ENCODE measurements at regions not wholly inside any gene's neighbourhood (a gene's known extent, or its start where the extent isn't known, plus 50 kb on each side); places are given as distances from the start of the nearest gene placed in this dataset.

DNA sequence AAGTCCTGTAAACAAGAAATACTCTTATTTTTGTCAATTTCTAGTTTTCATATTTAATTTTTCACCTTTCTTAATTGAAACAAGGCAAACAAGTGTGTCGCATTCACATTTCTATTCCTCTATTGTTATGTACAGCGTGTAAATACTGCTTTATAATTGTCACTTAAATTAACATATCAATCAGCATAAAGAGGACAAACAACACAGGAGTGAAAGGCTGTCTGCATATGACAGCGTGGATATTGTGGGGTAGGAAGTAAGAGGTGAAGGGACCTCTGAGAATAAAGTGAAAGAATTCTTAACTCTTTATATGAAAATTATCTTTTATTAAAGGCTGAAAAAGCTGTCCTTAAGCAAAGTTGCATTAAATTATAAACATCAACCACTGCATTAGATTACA is 797.9 kb upstream of the COBL start:
- no peak for DNase-seq

DNA sequence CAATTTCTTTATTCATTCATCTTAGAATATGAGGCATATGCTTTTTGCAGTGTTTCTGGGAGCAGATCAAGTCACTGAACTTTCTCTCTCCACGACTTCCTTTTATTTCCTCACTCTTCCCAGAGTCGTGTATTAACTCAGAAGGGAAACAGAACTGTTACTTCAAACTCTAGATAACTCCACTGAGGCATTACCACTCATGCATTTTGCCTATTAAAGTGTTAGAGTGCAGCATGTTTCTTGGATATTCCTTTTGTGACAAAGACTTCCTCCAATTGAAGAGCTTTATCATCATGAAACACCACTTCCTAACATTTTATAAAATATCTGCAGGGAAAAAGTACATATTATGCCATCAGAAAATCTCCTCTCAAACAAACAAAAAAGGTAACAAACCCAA is 797.4 kb upstream of the COBL start:
- no peak for DNase-seq

DNA sequence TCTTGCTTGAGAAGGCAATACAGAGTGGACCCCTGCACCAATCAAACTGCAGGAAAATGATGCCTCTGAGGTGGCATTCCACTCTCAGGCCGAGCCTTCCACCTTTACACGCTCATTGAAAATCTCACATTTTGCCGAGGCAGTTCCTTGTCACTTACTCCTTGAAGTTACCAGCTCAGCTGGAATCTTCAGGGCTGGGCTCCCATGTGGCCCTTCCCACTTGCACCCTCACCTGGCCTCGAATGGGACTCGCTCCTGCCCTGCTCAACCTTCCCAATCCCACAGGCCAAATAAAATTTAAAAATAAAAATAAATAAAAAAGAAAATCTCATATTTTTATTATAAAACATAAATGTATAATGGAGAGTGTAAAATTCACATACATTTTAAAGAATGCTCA is 790.7 kb upstream of the COBL start:
- no peak for DNase-seq

DNA sequence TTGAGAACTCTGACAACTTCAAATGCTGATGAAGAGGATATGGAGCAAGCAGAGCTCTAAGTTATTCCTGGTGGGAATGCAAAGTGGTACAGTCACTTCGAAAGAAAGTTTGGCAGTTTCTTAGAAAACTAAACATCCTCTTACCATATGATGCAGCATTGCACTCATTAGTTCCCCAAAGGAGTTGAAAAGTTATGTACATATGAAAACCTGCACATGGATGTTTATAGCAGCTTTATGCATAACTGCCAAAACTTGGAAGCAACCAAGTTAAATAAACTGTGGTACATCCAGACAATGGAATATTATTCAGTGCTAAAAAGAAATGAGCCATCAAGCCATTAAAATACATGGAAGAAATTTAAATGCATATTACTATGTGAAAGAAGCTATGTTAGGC is 779.3 kb upstream of the COBL start:
- no peak for DNase-seq

DNA sequence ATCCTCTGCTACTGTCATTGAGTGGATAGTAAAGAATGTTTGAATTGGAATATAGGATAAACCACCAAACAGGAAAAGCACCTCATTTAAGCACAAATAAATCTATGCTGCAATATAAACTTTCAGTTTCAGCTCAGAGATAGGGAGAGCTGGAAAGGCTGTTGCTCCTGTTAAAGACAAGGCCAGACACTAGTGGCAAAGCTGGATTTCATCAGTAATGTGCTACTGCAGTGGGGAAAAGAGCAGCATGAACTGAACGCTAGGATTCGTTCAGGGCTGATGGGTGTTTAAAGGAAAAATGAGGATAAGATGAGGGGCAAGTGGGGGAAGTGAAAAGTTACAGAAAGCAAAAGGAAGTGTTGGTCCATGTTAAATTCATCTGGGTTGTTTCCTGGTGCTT is 775.4 kb upstream of the COBL start:
- no peak for DNase-seq

DNA sequence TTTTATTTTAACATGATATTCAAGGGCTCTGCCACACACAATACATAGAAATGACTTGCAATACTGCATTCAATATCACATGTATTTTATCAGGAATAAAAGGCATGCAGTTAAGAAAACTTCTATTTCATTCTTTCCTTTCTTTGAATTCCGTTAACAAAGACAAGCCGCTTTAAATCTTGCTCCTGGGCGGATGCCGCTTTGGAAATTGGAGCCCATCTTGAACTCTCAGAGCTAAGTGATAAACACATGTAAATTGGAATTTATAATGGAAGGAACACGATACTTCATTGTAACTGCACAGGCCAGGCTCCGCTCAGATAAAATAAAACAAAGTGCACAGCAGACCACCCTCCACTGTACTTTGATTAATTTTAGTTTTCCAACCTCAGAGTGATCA is 774.5 kb upstream of the COBL start:
- no peak for DNase-seq

DNA sequence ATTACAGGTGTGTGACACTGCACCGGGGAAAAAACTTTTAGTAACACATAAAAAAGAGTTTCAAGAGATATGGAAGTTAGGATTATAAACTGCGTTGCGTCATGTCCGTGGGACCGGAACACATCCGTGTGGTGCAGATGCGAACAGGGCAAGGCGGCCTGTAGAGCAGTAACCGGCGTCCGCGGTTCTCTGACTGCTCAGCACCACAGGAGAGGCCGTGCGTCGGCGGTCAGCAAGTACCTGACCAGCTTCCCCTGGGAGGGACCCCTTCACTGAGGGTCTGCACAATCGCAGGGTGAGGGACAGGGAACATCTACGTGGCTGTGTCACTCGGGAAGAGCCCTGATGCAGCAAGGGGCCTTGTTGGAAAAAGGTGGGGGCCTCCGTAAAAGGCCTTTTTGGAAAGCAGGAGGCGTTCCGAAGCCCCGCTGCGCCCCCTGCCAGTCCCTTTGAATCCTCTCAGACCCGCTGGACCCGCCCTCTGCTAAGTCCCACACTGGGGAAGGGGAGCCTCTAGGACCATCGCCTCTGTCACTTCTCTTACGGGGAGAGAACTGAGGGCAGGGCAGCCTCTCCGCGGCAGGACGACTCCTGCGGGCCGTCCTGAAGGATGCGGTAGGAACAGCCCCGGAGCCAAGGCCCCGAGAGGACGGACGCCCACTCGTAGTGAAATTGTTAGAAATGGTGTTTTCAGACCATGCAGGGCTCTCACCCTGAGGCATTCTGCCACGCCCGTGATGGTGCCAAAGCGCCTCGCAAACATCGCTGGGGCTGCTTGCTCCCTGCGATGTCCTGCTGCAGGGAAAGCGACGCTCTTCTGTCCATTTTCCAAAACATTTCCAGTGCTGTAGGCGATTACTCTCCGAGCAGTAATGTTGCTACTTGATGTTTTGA is 771.6 kb upstream of the COBL start:
- no peak for DNase-seq

DNA sequence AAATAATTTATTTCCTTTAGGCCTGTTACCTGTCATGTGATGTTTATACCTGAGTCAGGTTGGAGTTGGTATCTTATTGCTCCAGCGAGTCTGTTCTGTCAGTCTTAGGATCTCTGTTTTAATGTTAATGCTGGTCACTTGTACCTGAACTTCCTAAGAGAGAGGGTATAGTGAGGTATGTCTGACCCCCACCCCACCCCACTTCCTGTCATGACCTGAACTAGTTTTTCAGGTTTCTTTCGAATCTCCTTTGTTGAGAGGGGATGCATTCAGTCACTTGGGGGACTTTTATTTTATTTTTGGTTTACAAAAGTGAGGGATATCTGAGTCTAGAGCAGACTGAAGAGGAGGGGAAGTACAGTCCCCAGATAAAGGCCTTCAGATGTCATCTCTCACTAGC is 769.0 kb upstream of the COBL start:
- DNase-seq, result no peak

DNA sequence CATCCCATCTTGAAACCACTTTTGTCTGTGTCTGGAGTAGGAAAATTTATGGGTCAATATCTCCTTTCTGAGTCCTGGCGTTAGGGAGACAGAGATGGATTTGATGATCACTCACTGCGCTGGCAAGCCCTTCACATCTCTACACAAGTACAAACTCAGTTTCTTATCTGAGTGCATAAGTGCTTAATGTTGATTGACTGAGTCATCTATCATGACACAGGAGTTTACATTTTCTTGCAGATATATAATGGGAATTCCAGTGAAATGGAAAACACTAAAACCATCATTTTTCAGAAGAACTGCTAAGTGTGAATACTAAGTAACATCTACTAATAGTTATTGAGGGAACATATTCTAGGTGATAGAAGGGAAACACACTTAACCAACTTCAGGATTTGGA is 763.9 kb upstream of the COBL start:
- no peak for DNase-seq

DNA sequence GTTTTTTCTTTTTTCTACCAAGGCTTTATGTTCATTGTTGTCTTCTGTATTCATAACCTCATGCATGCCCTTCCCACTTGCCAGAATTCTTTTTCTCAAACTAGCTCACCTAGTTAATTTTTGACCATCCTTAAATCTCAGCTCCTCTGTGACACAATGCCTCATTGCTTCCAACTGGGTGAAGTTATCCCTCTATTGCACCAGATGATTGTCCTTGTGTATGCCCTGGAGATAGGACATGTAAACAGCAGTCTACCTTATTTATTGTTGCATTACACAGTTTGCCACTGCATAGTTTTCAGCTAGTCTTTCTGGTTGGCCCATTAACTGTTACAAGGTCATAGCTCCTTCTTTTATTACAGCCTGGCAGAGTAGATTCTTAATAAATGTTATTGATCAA is 763.1 kb upstream of the COBL start:
- DNase-seq, result no peak

DNA sequence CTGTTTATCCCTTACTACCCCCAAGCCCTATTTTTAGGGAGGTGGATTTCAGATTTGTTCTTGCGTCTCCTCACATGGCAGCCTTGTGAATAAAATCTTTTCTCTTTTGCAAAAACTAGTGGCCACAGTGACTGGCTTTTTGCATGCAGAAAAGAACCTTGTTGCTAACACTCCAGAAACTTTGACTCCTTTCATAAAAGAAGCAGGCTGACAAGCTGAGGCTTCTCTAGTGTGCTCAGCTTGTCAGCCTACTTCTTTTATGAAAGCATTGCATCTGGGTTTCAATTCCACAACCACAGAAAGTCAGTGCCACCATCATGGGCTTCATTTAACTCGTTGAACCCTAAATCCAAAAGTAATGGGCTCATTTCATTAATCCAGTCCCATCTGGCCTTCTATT is 761.0 kb upstream of the COBL start:
- no peak for DNase-seq

DNA sequence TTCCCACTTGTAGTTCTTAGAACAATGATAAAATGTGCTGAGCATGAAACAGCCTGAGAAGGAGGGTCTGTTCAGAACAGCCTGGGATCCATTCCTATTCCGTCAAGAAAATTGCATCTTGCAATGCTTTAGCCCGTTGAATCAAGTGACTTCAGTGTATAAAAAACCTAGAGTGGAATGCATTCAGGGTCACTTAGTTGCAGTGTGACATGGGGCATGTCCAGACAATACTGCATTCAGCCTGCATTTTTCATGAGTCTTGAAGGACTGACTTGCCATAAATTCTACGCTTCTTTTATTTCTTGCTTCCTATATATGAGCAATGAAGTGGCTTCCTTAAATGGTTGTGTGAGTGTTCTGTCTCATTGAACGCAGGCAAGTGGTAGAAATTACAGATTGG is 758.3 kb upstream of the COBL start:
- no peak for DNase-seq

DNA sequence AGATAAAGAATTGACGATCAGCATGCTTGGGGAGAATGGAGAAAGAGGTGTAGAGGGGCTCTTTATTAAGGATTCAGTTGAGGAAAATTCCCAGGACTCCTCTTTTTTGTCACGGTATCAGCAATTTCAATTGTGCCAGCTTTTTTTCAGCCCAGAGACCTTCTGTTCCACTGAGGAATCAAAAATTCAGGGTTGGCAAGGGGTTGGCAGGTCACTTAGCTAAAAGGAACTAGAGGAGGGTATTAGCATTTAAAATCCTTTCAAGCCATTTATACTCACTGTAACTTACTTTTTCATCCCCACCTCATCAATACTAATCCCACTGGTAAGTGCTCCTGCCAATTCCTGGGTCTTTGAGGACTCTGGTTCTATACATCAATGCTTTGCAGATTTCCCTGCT is 757.5 kb upstream of the COBL start:
- DNase-seq, result no peak

DNA sequence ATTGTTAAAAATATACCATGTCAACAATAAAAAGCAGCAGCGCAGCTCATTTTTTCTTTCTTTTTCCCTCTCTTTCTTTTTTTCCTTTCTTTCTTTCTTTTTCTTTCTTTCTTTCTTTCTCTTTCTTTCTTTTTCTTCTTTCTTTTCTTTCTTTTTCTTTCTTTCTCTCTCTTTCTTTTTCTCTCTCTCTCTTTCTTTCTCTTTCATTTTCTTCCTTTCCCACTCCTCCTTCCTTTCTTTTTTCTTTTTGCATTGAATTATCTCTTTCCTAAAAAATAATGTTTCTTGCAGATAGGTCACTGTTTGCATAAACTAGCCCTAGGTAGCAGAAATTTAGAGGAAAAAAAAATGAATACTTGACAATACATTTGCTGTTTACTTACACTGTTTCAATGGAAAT is 755.1 kb upstream of the COBL start:
- no peak for DNase-seq

DNA sequence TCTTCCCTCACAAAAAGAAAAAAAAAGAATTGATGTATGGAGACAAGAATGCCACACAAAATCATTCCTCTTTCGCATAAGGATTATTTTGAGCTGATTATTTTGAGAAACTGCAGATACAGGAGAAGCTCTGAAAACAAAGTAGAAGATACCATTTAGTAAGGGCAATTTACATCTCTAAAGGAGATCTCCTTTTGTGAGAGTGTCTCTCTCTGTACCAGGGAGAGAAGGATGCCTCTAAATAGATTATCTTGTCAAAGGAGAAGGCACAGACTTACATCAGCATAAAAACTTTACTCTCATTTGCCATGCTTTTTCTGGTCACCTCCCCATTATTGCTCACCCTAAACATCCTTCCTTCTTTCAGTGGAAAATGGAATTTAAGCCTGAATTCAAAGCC is 747.9 kb upstream of the COBL start:
- no peak for DNase-seq

DNA sequence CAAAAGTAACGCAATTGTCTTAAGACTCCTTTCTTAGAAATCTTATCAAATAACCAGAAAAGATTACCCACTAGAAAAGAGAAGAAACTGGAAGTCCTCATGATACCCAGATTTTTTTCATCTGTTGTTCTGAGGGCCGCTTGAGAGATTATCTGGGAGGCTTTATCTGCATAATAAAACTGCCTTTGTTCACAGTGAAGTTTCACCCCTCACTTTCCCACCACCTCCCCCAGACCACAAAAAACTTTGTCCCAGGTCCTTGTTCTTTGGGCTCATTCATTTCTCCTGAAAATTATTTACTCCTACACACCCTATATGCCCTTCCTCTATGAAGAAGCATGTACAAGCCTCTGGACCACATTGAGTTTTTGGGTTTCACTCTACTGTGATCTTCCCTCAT is 745.1 kb upstream of the COBL start:
- no peak for DNase-seq

DNA sequence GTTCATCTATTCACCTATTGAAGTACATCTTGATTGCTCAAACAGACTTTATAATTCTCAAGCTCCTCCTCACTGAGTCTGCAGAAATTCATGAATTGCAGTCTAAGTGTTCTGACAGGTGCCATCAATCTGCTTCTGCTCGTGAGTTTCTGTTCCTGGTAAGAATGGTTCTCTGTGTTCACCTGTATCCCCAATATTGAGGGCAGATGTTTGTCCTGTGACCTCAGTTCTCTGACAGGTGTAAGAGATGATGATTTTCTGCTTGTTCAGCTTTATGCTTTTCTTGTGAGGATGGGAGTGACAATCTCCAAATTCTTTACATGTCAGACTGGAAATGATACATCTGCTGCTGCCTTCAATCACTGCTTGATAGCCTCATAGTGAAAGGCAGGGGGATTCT is 736.9 kb upstream of the COBL start:
- DNase-seq, result no peak

DNA sequence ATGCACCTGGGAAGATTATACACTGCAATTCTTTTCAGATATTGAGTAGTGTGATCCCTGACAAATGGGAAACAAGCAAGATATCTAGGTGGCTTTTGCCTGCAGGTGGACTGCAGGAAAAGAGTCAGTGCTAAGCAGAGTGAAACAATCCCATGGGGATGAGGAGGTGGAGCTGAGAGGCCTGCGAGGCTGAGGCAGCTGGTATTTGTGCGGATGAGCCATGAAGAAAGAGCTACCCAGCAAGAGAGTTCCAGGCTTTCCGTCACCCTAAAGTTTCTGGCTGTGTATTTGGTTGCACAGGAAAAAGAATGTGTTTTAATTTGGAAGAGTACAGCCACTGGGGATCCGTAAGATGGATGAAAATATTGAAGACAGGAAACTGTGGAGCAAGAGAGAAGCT is 714.1 kb upstream of the COBL start:
- no peak for DNase-seq

DNA sequence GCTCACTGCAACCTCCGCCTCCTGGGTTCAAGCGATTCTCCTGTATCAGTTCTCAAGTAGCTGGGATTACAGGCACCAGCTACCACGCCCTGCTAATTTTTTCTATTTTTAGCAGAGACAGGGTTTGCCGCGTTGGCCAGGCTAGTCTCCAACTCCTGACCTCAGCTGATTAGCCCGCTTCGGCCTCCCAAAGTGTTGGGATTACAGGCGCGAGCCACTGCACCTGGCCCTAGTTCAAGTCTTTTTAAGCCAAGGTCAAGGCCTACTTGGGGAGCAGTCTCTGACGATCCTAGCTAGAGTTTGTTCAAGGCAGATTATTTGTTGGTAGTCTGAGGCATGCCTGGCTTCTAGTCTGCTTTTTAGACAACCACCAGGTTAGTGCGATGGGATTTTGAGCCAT is 709.5 kb upstream of the COBL start:
- no peak for DNase-seq

DNA sequence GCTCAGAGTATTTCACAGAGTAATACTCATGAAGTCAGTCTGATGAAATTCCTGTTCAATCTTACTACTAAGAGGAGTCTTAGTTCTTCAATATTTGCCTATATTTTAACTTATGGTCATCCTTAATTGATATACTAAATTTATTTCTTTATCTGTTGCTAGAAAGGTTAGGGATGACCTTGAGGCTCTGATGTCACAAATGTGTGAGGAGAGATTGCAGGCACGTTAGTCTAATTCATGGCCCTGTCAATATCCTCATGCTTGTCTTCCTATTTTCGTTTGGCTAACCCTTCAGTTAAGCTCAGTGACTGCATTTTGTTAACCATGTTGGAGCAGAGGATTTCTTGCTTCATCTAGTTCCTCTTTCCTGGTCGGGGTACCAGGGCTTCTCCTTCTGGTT is 704.7 kb upstream of the COBL start:
- no peak for DNase-seq

DNA sequence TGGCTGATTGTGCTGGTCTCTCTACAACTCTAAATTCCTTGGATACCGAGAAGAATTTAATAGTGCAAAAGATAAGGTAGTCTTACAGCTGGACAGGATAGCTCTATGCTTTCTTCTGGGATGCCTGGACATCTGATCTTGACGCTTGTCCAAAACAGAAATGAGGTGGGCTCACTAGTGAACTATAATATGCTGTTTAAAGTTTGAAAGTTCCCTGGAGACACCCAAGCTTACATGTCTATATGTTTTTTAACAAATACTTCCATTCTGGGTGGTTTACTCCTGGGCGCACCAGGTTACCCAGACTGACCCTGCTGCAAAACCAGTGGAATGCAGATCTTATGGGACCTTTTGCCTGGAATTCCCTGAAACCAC is 702.1 kb upstream of the COBL start:
- DNase-seq, result no peak

DNA sequence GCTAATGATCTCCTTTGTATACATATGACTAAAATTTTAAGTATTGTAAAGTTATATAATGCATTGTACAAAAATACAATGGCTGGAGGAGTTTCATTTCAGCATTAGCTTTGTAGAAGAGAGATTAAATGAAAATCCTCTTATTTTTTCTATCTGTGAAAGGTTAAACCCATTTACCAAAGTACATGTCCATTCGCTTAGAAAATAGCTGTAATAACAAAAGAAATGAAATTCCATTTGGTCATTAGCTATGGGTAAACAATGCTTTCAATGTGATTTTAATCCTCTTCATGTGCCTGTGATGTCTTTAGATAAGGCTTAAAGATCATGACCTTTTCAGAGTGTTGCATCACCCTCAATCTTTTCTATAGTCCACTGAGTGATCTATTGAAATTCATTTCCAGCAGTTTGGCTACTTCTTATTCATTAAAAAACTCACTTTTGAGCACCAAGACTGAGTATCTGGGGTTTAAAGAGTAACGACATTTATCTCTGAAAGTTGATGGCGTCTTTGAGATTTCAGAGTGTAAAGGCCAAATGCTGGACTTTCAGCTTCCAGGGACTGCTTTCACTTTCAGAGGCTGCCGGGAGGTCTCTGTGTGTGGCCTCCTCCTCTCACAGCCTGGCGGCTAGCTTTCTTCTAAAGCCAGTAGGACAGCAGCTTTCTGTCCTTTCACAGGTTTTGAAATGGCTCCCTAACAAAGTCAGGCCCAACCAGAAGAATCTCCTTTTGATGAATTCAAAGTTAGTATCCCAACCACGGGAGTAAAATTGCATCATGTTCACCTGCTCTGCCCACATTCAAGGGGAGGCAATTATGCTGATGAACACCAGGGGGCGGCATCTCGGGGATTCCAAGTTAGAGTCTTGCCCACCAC is 701.4 kb upstream of the COBL start:
- no peak for DNase-seq

DNA sequence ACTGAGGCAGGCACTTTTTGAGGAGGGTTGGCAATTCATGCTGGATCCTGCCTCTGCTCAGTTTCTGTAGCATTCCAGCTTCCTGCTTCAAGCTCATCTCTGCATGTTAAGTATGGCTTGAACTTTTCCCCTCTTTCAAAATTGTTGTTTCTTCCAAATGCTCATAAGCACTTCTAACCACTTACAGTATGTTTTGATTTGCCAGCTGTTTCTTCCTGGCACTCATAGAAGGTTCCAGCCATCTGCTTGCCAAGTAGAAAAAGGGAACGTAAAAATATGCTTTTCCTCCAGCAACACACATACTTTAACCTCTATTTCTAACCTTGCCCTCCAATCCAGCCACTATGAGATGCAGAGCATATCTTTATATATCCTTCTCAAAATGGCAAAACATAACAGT is 692.6 kb upstream of the COBL start:
- DNase-seq, result no peak

DNA sequence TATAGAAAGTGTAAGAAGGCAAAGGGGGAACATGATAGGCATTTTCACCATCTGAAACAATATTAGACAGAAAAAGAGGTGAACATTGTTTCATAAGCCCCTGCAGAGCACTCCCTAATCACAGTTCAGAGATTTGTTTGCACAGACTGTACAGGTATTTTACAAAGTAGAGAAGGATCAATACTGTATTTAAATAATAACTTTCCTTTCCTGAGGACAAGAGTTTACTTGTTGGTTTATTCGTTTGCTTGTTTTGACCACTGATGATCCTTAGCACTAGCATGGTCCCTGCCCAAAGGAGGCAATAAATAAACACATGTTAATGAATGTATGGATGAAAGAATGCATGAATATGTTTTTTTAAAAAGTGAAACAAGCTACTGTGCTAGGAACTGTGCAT is 690.1 kb upstream of the COBL start:
- no peak for DNase-seq

DNA sequence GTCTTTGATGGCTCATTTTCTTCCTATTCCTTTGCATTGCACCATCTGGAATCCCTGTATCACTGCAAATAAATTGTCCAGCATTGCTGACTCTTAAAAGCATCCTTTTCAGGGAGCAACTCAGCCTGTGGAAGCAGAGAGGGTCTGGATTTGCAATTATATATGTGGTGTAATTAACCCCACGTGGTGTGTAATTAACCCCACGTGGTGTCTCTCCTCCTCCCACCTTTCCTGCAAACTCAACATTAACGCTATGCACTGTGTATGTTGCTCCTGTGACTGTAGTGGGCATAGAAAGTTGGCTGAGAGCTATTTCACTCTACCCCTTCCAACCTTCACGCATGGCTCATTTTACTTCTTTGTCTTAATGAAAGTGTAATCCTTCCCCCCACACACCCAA is 689.0 kb upstream of the COBL start:
- no peak for DNase-seq
